ENCODE measurements at regions not wholly inside any gene's neighbourhood (a gene's known extent, or its start where the extent isn't known, plus 50 kb on each side); places are given as distances from the start of the nearest gene placed in this dataset.

DNA sequence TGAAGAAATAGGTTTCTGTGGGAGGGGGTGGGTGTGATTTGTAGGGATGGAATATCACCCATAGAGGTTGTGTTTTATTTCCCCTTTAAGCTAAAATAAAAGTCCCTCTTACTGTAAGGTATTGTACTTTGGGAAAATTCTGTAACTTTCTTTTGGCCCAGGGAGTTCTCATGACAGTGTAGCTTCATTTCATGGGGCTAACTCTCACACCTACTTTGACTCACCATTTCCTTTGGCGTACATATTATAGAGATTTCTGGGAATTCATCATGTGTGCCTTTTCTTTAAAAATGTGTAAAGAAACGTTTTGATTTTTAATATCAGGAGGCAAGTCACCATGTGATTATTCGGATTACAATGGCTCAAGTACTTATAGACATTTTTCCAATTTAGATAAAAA is 477.7 kb upstream of the CFAP20DC start:
- Histone ChIP-seq H3K4me3 (no peak overlapping the region), H3K9me3 (no peaks in the 10 kb centered on the region), H3K27ac (no peak overlapping the region), H3K4me1 (no peaks in the 10 kb centered on the region), H3K27me3 (peaks cover 9% of the 10 kb centered on the region), H3K36me3 (no peaks in the 10 kb centered on the region)
- WGBS, result 87% methylated on average over 3 of the region's 3 CpGs
- TF ChIP-seq, protein P1, sequence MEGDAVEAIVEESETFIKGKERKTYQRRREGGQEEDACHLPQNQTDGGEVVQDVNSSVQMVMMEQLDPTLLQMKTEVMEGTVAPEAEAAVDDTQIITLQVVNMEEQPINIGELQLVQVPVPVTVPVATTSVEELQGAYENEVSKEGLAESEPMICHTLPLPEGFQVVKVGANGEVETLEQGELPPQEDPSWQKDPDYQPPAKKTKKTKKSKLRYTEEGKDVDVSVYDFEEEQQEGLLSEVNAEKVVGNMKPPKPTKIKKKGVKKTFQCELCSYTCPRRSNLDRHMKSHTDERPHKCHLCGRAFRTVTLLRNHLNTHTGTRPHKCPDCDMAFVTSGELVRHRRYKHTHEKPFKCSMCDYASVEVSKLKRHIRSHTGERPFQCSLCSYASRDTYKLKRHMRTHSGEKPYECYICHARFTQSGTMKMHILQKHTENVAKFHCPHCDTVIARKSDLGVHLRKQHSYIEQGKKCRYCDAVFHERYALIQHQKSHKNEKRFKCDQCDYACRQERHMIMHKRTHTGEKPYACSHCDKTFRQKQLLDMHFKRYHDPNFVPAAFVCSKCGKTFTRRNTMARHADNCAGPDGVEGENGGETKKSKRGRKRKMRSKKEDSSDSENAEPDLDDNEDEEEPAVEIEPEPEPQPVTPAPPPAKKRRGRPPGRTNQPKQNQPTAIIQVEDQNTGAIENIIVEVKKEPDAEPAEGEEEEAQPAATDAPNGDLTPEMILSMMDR (IDR thresholded peaks at IDR 0.05), result no peak
- no peak for TF ChIP-seq POLR2A (IDR thresholded peaks at IDR 0.05)
- no peak for TF ChIP-seq EP300 (IDR thresholded peaks at IDR 0.05)
- no peak for TF ChIP-seq POLR2AphosphoS5 (IDR thresholded peaks at IDR 0.05)
- no peak for DNase-seq (ENCODE audit: low spot score in 2 of 2)

DNA sequence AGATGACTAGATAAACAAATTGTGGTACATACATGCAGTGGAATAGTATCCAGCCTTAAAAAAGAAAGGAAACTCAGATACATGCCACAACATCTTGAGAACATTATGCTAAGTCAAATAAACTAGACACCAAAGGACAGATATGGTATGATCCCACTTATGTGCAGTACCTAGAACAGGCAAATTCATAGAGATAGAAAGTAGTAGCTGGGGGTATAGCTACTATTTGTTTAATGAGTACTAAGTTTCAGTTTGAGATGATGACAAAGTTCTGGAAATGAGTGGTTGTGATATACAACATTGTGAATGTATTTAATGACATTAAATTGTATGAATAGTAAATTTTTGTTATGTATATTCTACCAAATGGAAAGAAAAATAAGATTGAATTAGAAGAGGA is 477.2 kb upstream of the CFAP20DC start:
- TF ChIP-seq, protein P1 (IDR thresholded peaks at IDR 0.05), result no peak
- TF ChIP-seq EP300 (IDR thresholded peaks at IDR 0.05) (no peak), POLR2AphosphoS5 (IDR thresholded peaks at IDR 0.05) (no peak)
- no peak for DNase-seq (ENCODE audit: low spot score in 2 of 2)
- no peak overlapping the region for H3K27ac ChIP-seq
- H3K4me1 ChIP-seq, result no peaks in the 10 kb centered on the region
- H3K9me3 ChIP-seq, result no peaks in the 10 kb centered on the region
- H3K27me3 ChIP-seq, result peaks cover 9% of the 10 kb centered on the region
- no peak overlapping the region for H3K4me3 ChIP-seq
- no peaks in the 10 kb centered on the region for H3K36me3 ChIP-seq

DNA sequence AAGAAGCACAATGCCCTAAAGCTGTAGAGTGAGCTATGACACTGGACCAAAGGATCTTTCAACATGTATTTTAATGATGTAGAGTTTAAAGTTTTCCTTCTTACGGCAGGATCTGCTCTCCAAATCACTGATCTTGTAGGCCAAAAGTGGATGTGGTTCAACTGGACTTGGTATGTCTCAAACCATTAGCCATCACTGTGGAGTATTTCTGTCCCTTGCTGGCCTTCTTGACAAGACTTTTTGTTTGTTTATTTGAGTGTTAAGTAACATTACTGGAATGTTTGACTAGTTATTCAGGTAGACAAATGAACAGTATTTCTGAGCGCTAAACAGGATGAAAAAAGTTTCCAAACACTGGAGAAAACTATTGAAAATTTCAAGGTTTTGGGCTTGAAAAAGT is 472.7 kb upstream of the CFAP20DC start:
- H3K4me1 ChIP-seq, result no peaks in the 10 kb centered on the region
- peaks cover 9% of the 10 kb centered on the region for H3K27me3 ChIP-seq
- H3K9me3 ChIP-seq, result no peaks in the 10 kb centered on the region
- WGBS, result 93% methylated on average over 2 of the region's 2 CpGs
- no peak overlapping the region for H3K4me3 ChIP-seq
- no peak for TF ChIP-seq POLR2AphosphoS5 (IDR thresholded peaks at IDR 0.05)
- TF ChIP-seq, protein P1 (IDR thresholded peaks at IDR 0.05), result no peak
- no peak for TF ChIP-seq POLR2A (IDR thresholded peaks at IDR 0.05)
- TF ChIP-seq EP300 (IDR thresholded peaks at IDR 0.05), result no peak
- no peaks in the 10 kb centered on the region for H3K36me3 ChIP-seq
- H3K27ac ChIP-seq, result no peak overlapping the region
- DNase-seq (ENCODE audit: low spot score in 2 of 2), result no peak

DNA sequence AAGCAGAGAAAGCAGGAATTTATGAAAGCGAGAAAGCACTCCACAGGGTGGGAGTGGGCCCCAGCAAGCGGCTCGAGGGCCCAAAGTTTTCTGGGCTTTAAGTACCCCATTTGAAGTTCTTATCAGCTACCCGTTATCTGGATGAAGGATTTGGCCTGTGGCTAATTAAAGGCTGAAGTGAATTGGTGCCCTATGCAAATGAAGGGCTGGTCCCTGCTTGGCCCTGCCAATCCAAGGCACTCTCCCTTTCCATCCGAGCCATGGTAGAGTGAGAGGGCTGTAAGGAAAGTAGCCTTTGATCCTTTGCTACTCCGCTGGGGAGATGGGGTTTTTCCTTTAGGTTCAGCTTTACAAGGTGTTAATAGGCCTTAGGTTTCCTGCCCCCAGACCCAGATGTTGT is 469.3 kb upstream of the CFAP20DC start:
- no peak for TF ChIP-seq EP300 (IDR thresholded peaks at IDR 0.05)
- TF ChIP-seq POLR2AphosphoS5 (IDR thresholded peaks at IDR 0.05), result no peak
- TF ChIP-seq POLR2A (IDR thresholded peaks at IDR 0.05), result no peak
- TF ChIP-seq, protein P1 (IDR thresholded peaks at IDR 0.05), result no peak
- H3K4me3 ChIP-seq, result no peak overlapping the region
- no peak overlapping the region for H3K27ac ChIP-seq
- DNase-seq (ENCODE audit: low spot score in 2 of 2), result no peak
- 77% methylated on average over 6 of the region's 6 CpGs for WGBS
- no peaks in the 10 kb centered on the region for H3K9me3 ChIP-seq
- H3K36me3 ChIP-seq, result no peaks in the 10 kb centered on the region
- H3K4me1 ChIP-seq, result no peaks in the 10 kb centered on the region
- peaks cover 5% of the 10 kb centered on the region for H3K27me3 ChIP-seq

DNA sequence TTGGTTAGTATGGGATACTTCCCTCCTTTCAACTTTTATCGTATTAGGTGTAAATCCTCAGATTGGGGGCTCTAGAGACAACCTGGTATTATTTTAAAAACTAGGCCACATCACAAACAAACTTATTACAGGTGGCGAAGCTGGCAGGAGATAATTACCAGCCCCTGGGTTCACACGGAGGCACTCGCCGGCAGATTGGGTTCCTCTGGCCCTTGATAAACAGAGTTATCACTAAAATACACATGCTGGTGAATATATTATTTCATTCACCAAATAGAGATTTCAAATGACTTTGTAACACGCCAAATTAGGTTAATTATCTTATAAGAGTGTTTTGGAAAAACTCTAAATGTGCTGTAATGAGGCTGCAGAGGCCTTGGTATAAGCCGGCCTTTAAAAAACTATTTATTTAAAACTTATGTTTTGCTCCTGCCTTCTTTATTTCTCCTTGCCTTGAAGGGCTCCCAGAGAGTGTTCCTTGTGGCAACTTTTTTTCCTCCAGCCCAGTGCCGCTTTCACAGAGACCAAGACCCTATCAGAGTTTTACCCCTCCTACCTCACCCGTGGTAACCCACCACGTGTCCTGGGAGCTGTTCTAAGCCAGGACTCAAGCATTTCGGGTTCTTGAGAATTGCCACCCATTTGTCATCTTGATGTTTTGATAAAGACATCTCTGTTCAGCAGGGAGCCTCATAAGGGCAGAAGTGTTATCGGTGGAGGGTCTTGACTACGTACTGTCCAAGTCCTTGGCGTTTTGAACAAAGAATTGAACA is 468.6 kb upstream of the CFAP20DC start:
- H3K27ac ChIP-seq, result no peak overlapping the region
- H3K27me3 ChIP-seq, result no peaks in the 10 kb centered on the region
- WGBS, result 92% methylated on average over 14 of the region's 14 CpGs
- H3K4me3 ChIP-seq, result no peak overlapping the region
- no peaks in the 10 kb centered on the region for H3K36me3 ChIP-seq
- DNase-seq (ENCODE audit: low spot score in 2 of 2), result no peak
- H3K4me1 ChIP-seq, result no peaks in the 10 kb centered on the region
- TF ChIP-seq, protein P1 (IDR thresholded peaks at IDR 0.05), result no peak
- no peak for TF ChIP-seq POLR2A (IDR thresholded peaks at IDR 0.05)
- TF ChIP-seq POLR2AphosphoS5 (IDR thresholded peaks at IDR 0.05), result no peak
- no peak for TF ChIP-seq EP300 (IDR thresholded peaks at IDR 0.05)
- H3K9me3 ChIP-seq, result no peaks in the 10 kb centered on the region
